SIG-M5 (cell line): ENCODE measurements at regions not wholly inside any gene's neighbourhood (a gene's known extent, or its start where the extent isn't known, plus 50 kb on each side); places are given as distances from the start of the nearest gene placed in this dataset.
"Not testable (repeated sequence)": the region's sequence is repeated elsewhere in the genome, so short reads cannot be mapped to it uniquely, and the experiment has no call there.

Source experiments
- DNase-seq: peaks from one replicate; lab custom pipeline; 2025; lab: John Stamatoyannopoulos, UW

GRCh38 chrX:74065831-74066390 lies 213.4 kb upstream of the XIST start:
- DNase-seq: no peak

- DNase-seq: no peak
Observed at GRCh38 chrX:74063426-74064155, 211.1 kb upstream of the XIST start.

DNA sequence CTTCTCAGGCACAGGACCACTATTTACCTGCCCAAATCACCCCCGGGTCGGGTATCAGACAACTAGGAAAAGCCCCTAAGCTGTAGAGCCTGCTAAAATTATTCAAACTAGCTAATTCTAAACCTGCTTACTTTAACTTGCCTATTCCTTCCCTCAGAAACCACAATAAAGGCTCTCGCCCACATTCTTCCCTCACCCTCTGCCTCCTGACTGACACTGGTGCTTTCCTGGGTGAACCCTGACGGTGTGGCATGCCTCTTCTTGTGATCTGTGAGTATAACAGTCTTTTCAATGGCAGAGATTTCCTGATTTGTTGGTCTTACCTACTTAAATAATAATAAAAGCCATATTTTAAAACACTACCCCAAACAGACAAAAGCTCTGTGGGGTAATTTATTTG lies 209.4 kb upstream of the XIST start:
- no peak for DNase-seq

GRCh38 chrX:74049126-74049525 lies 196.6 kb upstream of the XIST start:
- no peak for DNase-seq

DNA sequence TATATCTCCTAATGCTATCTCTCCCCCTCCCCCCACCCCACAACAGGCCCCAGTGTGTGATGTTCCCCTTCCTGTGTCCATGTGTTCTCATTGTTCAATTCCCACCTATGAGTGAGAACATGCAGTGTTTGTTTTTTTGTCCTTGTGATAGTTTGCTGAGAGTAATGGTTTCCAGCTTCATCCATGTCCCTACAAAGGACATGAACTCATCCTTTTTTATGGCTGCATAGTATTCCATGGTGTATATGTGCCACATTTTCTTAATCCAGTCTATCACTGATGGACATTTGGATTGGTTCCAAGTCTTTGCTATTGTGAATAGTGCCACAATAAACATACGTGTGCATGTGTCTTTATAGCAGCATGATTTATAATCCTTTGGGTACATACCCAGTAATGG lies 181.6 kb upstream of the XIST start:
- DNase-seq: not testable (repeated sequence)

- not testable (repeated sequence) for DNase-seq
Observed at GRCh38 chrX:74031527-74031926, 179.0 kb upstream of the XIST start.

GRCh38 chrX:74030766-74031165 lies 178.3 kb upstream of the XIST start:
- not testable (repeated sequence) for DNase-seq

DNA sequence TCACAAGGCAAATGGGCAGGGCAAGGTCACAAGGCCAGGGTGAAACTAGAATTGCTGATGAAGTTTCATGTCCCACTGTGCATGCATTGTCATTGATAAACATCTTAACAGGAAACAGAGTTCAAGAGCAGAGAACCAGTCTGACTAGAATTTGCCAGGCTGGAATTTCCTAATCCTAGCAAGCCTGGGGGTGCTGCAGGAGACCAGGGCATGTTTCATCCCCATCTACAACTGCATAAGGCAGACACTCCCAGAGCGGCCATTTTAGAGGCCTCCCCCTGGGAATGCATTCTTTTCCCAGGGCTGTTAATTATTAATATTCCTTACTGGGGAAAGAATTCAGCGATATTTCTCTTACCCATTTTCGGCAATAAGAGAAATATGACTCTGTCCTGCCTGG lies 172.6 kb upstream of the XIST start:
- not testable (repeated sequence) for DNase-seq

DNA sequence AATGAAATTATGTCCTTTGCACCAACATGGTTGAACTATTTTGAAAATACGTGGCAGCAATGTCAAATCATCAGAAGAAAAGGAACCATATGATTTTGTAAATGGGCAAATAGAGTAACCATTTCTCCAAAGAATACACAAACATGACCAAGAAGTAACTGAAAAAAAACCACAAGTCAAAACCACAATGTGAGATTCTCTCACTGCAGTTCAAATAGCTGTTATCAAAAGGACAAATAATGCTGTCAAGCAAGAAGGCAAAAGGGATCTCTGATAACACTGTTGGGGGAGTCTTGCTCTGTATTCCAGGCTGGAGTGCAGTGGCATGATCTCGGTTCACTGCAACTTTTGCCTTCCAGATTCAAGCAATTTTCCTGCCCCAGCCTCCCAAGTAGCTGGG lies 170.7 kb upstream of the XIST start:
- DNase-seq: no peak

- DNase-seq: no peak
Observed at GRCh38 chrX:74018253-74018652, 165.7 kb upstream of the XIST start.

GRCh38 chrX:74015379-74016019 lies 163.0 kb upstream of the XIST start:
- DNase-seq: no peak

GRCh38 chrX:74009041-74009440 lies 156.5 kb upstream of the XIST start:
- DNase-seq: no peak

DNA sequence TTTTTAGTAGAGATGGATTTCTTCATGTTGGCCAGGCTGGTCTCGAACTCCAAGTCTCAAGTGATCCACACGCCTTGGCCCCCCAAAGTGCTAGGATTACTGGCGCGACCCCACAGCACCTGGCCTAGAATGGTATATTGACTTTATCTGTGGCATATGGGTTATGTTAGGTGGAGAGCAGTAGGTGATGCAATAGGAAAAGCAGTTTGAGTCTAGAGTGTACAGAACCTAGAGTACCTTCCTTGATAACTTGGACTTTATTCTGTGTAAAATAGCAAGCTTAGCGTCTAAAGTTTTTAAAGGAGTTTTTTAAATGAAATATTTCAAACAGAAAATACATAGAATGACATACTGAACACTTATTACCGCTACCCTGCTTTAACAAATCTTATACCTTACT lies 139.5 kb upstream of the XIST start:
- no peak for DNase-seq

- DNase-seq: no peak
Observed at GRCh38 chrX:73987166-73987565, 134.7 kb upstream of the XIST start.

GRCh38 chrX:73979551-73980131 lies 127.1 kb upstream of the XIST start:
- DNase-seq: no peak

GRCh38 chrX:73977542-73978169 lies 125.1 kb upstream of the XIST start:
- no peak for DNase-seq

- not testable (repeated sequence) for DNase-seq
Observed at GRCh38 chrX:73967461-73967860, 114.9 kb upstream of the XIST start.

DNA sequence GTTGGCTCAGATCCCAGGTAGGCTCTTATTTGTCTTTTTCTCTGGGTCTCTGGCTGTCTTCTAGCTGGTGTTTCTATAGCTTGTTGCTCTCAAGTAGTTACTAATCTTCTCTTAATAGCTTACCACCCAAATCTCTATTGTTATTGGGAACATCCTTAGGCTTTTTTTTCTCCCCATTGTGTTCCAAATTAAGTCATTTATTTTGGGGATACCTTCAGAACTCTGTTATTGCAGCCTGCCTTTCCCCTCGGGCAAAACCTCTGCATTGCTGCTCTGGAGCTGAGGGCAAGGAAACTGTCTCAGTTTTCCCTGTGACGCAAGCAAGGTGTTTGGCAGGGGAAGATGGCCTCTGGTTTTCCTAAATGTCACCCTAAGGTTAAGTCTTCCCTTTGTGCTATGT lies 113.3 kb upstream of the XIST start:
- DNase-seq: no peak

GRCh38 chrX:73964579-73964978 lies 112.1 kb upstream of the XIST start:
- no peak for DNase-seq

- no peak for DNase-seq
Observed at GRCh38 chrX:73963682-73964081, 111.2 kb upstream of the XIST start.

DNA sequence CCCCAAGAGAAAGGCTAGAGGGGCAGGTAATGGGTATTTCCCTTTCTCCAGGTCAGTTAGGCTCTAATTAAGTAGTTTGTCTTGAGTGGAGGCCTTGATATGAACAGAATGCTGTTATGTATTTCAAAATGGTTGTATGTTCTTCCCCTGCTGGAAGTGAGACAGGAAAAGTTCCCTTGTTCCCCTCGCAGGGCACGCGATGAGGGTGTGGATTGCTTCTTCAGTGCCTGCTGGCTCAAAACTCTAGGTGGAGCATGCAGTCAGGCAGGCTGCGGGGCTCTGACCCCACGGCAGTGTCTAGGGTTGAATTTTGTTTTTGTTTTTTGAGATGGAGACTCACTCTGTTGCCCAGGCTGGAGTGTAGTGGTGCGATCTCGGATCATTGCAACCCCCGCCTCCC lies 110.4 kb upstream of the XIST start:
- DNase-seq: no peak

DNA sequence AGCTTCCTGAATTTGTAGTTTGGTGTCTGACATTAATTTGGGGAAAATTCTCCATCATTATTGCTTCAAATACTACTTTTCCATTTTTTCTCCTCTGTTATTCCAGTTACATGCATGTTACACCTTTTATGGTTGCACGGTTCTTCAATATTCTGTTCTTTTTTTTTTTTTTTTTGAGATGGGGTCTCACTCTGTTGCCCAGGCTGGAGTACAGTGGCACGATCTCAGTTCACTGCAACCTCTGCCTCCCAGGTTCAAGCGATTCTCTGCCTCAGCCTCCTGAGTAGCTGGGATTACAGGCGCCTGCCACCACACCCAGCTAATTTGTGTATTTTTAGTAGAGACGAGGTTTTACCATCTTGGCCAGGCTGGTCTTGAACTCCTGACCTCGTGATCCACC lies 109.4 kb upstream of the XIST start:
- not testable (repeated sequence) for DNase-seq

- no peak for DNase-seq
Observed at GRCh38 chrX:73944563-73944908, 92.0 kb upstream of the XIST start.
